GM15510 (cell line): ENCODE measurements at regions not wholly inside any gene's neighbourhood (a gene's known extent, or its start where the extent isn't known, plus 50 kb on each side); places are given as distances from the start of the nearest gene placed in this dataset.

Experiments used
- POLR2A ChIP-seq: IDR thresholded peaks from 3 replicates; pipeline ENCODE4 v1.6.1; 2011; ENCODE audit warnings: borderline replicate concordance; ENCODE audit not compliant: insufficient read length; ENCODE audit errors: extremely low read depth

DNA sequence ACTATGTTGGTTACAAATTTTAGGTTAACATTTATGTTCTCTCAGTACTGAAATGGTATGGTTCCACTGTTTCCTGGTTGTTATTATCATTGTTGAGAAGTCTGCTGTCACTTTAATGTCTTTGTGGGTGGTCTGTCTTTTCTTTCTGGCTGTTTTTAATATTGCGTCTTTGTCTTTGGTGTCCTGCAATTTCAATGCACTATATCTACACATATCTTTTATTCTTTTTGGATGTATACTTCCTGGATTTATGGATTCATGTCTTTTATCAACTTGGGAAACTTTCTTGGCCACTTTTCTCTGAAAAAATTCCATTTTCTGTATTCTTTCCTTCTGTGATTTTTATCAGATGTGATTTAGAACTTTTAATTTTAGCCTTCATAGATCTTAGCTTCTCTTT is 250.2 kb downstream of the BUB3 start:
- TF ChIP-seq POLR2A: no peak

DNA sequence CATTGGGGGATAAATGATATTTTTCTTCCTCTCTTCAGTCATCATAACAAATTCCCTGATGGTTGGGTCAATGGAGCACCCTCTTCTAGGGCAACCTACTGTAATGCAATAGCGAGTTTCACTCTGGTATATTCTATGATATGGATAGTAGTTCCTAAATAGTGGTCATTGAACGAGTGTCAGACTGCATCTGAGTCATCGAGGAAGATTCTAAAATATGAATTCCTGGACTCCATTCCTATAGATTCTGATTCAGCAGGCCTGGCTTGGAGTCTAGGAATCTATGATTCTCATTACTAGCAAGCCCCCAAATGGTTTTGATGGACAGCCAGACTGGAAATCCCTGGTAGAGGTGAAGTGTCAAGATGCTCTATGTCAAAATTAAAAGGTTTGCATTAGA is 254.5 kb downstream of the BUB3 start:
- TF ChIP-seq POLR2A: no peak

DNA sequence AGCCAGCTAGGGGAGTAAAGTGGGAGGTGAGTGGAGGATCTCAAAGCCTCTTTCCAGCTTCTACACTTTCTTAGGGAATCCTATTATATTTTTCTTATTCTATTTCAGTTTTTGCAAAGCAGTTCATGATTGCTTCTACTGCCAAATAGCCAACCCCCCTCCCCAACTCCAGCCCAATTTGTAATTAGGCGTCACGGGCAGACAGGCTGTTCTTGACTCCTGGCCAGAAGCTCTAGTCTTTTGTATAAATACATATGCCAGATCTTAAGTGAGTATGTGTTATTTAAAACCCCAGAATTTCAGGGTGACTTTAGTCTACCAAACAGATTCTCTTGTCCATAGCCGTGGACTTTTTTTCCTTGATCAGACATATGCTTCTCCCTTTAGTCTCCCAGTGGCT is 255.2 kb downstream of the BUB3 start:
- no peak for TF ChIP-seq POLR2A

DNA sequence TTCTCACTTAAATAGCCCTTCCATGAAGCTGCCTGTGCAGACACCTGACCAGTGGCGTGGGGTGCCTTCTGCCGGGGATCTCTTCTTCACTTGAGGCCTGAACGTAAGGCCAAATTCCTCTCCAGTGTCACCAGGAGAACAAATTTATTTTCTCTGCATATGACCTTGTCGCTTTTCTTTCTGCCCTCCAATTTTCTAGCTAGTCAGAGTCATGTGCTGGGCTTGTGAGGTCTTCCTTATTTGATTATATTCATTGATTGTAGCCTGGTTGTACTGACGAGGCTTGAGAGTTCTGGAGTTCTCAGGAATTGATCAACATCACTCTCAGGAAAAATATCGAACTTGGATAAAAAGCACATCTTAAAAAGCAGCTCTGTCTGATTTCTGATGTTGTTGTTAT is 255.7 kb downstream of the BUB3 start:
- TF ChIP-seq POLR2A: no peak

DNA sequence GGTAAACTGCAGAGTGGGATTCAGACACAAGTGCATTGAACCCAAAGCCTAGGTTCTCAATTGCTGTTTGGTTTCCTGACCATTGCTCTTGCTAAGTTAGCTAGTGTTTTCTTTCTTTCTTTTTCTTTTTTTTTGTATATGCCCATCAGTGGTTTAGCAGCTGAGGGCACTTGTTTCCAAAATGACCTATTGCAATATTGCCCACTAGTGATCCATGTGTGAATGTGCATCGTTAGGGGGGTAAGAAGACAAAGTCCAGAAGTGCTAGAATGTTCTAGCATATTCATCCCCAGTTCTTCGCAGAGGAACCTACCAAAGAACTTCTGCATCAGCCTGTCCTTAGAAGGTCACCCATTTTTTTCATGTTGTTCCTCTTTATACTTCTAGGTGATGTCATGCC is 252.8 kb upstream of the GPR26 start:
- TF ChIP-seq POLR2A: no peak

DNA sequence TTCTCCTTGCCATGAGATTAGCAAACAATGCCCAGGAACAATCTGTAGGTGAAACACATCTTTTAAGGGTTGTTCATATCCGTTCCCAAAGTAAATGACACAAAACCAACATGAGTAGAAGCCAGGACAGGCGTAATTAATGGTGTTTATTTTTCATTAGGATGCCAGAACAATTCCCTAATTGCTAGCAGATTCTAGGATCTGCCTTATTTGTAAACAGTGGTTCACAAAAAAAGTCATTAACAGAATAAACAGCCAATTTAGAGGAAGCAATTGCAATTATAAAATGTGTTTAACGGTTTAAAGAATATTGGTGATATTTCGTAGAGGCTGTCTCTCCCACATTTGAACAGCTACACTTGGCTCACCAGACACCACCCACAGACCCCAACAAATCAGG is 250.6 kb upstream of the GPR26 start:
- no peak for TF ChIP-seq POLR2A

DNA sequence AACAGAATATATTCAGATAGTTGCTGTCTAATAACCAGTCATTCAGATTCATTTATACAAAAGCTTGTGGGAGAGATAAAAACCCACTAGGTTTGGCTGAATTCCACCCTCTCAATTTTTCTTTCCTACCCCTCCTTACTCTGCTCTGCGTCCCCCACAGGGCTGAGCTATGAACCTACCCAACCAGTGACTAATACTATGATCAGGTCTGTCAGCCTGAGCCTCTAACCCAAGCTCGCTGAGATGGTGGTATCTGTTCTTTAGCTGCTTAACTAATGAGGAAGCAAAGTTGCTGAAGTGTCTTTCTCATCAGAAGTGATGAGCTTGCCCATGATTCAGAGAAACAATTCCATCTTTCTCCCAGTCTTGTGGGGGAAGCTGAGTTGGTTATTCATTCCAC is 248.7 kb upstream of the GPR26 start:
- no peak for TF ChIP-seq POLR2A

DNA sequence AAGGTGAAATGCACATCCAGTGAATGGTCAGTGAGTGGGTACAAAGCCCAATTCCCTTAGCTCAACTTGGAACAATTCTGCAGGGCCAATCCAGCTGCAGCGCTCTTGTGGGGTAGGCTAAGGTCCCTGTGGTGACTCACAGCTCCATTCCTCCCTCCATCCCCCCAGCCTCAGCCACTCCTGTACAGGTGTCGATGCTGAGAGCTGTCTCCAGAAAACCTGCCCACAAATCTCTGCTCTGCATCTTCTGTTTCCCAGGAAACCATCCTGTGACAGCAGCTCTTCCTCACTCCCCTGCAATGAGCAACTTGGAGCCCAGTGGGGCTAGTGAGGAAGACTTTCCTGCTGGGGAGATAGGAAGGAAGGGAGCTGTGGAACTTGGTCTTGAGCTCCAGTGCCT is 244.7 kb upstream of the GPR26 start:
- TF ChIP-seq POLR2A: no peak

DNA sequence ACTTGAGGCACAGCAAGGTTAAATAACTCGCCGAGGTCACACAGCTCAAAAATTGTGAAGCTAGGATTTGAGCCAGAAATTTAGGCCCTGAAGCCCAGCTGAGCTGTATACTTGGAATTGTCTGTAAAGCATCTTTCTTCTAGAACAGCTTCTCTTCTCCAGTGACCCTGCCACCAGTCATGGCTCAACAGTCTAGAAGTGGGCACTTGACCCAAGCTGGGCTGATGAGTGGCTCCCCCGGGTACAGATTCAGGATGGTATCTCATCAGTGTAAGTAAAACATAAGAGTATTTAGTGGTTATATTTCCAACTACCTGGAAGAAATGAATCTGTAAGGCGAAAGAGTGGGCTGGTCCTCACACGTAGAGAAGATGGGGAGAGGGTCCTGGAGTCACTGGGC is 243.9 kb upstream of the GPR26 start:
- no peak for TF ChIP-seq POLR2A

DNA sequence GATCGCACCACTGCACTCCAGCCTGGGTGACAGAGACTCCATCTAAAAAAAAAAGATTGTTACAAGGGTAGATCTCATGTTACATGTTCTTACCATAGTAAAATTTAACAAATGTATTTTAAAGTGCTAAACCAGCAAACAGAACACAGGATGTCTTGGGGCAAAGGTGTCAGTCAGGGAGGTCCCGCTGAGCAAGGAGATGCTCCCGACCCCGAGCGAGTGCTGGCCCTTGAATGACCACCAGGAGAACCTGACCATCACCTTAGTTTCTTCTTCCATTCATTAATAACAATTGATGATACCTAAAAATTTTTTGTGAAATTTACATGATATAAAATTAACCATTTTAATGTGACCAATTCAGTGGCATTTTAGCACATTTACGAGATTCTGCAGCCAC is 241.6 kb upstream of the GPR26 start:
- no peak for TF ChIP-seq POLR2A

DNA sequence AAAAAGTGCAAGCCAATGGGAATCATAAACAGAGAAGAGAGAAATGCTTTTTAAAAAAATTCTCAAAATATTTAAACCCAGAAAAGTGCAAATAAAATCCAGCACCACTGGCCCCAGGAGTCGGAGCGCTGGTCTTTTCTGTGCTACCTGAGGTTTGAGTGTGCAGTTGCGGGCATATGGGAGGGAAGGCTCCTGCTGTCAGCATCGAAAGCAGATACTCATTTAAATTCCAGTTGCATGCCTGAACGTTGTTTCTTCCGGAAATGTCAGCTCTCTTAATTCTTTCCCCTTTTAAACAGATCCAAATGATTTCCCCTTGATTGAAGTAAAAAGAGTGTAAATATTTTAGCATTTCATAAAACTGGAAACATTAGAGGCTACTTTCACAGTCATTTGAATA is 240.5 kb upstream of the GPR26 start:
- no peak for TF ChIP-seq POLR2A

DNA sequence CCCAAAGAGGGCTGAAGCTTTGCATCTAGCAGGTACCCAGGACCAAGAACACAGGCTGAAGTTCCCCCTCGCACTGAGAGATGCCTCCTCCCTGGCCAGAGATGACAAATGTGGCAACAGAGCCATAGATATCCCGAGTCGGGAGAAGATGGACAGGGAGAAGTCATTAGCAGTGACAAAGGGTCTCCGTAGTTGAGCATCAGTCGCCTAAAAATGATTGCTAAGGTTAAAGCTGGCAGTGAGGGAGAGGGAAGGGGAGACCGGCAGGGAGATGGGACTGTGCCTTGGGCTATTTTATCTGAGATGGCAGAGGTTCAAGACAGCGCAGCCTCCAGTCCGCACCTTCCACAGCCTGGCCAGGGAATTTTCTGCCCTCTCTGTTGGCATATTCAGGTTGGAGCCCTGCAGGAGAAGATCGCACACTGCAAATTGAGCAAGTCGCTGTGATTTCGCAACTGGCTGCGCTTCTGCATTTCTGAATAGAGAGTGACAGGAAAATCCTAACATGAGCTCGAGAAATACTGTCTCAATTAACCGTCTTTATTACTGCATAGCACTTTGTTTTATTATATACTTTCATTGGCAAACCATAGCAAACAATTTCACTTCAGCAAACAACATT is 238.9 kb upstream of the GPR26 start:
- no peak for TF ChIP-seq POLR2A

DNA sequence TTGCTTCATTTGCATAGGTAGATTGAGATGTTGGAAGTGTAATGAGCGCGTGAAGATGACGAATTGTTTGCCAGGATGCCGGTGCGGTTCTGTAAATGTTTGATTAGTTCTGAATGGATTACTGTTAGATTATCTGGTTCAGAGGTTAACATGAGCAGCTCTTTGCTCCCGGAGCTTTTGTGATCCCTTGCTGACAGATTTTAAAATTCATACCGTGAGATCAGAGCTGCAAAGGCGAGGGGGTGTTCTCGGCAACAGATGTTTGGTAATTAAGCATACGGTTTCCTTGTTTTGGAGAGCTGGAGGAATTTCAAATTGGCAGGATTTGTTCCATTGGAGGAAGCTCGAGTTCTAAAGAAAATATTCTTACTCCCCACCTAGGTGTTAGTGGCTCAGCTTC is 237.8 kb upstream of the GPR26 start:
- TF ChIP-seq POLR2A: no peak

DNA sequence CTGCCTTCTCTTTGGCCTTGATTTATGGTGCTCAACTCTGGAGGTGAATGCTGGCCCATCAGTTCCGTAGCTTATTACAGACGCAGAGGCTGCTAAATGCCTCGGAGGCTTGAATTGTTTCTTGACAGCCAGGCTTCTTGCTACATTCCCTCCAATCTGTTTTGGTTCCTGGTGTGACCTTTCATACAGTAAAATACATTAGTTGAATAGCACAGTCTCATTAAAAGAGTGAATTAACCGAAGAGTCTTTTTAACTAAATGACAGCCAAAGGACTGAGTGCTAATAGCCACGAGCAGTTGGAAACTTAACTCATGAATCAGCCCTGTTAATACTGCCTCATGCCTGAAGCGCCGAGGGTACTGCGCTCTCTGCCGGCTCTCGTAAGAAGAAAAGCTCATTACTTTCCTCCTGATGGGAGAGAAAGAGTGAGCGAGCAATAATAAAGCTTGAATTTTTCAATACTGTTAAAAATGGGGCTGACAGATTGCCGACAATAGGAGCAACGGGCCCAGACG is 236.4 kb upstream of the GPR26 start:
- TF ChIP-seq POLR2A: no peak

DNA sequence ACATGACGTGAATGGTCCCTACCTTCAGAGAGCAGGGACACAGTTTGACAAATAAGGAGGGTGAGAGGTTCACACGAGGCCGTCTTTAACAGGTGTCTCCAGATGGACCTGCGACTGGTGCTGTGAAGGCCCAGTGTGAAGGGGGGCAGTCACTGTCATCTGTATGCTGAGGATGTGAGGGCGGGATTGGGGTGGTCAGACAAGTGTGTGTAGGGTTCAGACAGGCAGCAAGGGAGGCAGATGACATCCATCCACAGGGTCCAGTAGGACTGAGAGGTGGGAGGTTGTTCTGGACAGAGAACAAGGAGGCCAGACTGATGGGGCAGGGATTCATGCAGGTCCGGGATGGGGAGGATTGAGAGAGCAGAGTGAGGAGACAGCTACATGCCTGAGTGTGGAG is 232.6 kb upstream of the GPR26 start:
- no peak for TF ChIP-seq POLR2A

DNA sequence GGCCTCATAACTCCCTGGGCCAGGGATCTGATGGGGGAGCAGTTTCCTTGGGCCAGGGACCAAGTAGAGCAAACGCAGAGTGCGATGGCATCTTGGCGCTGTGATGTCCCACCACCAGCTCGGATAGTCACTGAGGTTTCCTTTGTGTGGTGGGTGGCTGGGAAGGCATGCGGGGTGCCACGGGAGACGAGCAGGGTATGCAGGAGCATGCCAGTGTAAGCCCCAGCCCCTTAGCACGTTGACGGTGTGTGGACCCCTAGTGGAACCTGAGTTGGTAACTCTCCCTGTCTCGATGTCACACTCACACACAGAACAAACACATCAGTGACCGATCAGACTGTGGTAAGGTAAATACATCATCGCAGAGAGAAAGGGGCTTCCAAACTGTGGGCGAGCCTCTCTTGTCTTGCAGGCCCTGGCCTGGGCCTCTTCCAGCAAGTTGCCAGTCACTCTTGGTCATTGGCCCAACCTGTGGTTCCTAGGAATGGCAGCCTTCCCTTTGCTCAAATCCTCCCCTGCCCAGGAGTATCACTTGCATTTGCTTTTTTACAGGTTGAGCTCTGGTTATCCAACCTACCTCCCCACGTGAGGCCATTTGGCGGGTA is 231.6 kb upstream of the GPR26 start:
- TF ChIP-seq POLR2A: no peak
